MCF 10A (cell line): ENCODE measurements at regions not wholly inside any gene's neighbourhood (a gene's known extent, or its start where the extent isn't known, plus 50 kb on each side); places are given as distances from the start of the nearest gene placed in this dataset.

ENCODE experiments used
- BruUV-seq: library from RNA; stranded (reverse); fragments of 400-500 nt; replicated peaks from 2 replicates; lab custom pipeline; 2021; lab: Mats Ljungman, UMichigan
- CTCF ChIA-PET: fragments of 300-600 bp; sonication (Branson Sonifier 250); formaldehyde crosslinking; extraction: SDS; loops from one replicate; lab custom pipeline; 2021; ENCODE audit warnings: antibody characterized with exemption, inconsistent platforms; lab: Yijun Ruan, JAX
- POLR2A ChIA-PET: fragments of 300-600, 350-650 bp; sonication (Branson Sonifier 250); formaldehyde crosslinking; extraction: SDS; loops from one replicate; lab custom pipeline; 2020; ENCODE audit warnings: antibody characterized with exemption, inconsistent platforms; lab: Yijun Ruan, JAX
- DNase-seq: peaks from one replicate; pipeline ENCODE4 v3.0.0-alpha.2; 2018; ENCODE audit not compliant: unreplicated experiment
- H3K27ac Mint-ChIP-seq: one replicate; pipeline ENCODE4 v1.8.0; 2022; ENCODE audit warnings: mild to moderate bottlenecking, low read depth, mixed read lengths; ENCODE audit not compliant: unreplicated experiment
- H3K27me3 Mint-ChIP-seq: one replicate; pipeline ENCODE4 v1.8.0; 2022; ENCODE audit warnings: mixed read lengths; ENCODE audit not compliant: insufficient read depth, unreplicated experiment
- H3K36me3 Mint-ChIP-seq: one replicate; pipeline ENCODE4 v1.8.0; 2022; ENCODE audit warnings: mild to moderate bottlenecking, moderate library complexity, mixed read lengths; ENCODE audit not compliant: insufficient read depth, unreplicated experiment
- H3K4me1 Mint-ChIP-seq: one replicate; pipeline ENCODE4 v1.8.0; 2022; ENCODE audit warnings: mixed read lengths; ENCODE audit not compliant: insufficient read depth, unreplicated experiment
- H3K4me3 Mint-ChIP-seq: one replicate; pipeline ENCODE4 v1.8.0; 2022; ENCODE audit warnings: mild to moderate bottlenecking, moderate library complexity, mixed read lengths; ENCODE audit not compliant: unreplicated experiment
- H3K9me3 Mint-ChIP-seq: one replicate; pipeline ENCODE4 v1.8.0; 2022; ENCODE audit warnings: mixed read lengths; ENCODE audit not compliant: unreplicated experiment
- intact Hi-C: fragments of 100-400 bp; cut with micrococcal nuclease; formaldehyde crosslinking; loops from 2 replicates; pipeline ENCODE4 v1.14.1; 2022
- TF ChIP-seq, protein P1 (sequence below): fragments of 200-600 bp; IDR thresholded peaks from one replicate; pipeline ENCODE4 v1.8.0; 2022; ENCODE audit warnings: antibody characterized with exemption, mild to moderate bottlenecking; ENCODE audit not compliant: unreplicated experiment

DNA sequence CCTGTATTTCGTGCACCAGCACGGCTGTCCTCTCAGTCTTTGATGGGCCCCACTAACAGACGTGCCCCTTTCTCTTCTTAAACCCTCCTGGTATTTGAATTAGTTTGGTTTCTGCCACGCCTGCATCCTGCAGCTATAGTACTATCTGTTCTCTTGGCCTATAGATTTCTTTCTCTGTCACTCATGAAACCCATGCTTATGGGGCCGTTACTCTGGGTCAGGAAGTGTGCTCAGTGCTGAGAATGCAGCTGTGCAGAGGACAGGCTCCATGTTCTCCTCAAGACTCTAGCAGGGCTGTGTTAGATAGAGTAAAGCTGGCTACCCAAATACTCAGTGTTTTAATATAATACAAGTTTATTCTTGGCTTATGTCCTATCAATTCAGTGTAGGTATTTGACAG is 180.0 kb downstream of the INSIG2 start:
- CTCF ChIA-PET: interaction anchor here (0.6 to 1.6 kb wide), 3 partner anchors 14 to 67 kb away, joined by 3 to 12 read pairs (median 4); no protein-coding TSS in a partner anchor
- no peaks in the 10 kb centered on the region for H3K27me3 Mint-ChIP-seq
- BruUV-seq: no TSS peak
- no peak overlapping the region for H3K27ac Mint-ChIP-seq
- DNase-seq: no peak
- no peaks in the 10 kb centered on the region for H3K36me3 Mint-ChIP-seq
- peaks cover 17% of the 10 kb centered on the region for H3K4me1 Mint-ChIP-seq
- H3K4me3 Mint-ChIP-seq: no peak overlapping the region
- H3K9me3 Mint-ChIP-seq: no peaks in the 10 kb centered on the region
- TF ChIP-seq, protein P1, sequence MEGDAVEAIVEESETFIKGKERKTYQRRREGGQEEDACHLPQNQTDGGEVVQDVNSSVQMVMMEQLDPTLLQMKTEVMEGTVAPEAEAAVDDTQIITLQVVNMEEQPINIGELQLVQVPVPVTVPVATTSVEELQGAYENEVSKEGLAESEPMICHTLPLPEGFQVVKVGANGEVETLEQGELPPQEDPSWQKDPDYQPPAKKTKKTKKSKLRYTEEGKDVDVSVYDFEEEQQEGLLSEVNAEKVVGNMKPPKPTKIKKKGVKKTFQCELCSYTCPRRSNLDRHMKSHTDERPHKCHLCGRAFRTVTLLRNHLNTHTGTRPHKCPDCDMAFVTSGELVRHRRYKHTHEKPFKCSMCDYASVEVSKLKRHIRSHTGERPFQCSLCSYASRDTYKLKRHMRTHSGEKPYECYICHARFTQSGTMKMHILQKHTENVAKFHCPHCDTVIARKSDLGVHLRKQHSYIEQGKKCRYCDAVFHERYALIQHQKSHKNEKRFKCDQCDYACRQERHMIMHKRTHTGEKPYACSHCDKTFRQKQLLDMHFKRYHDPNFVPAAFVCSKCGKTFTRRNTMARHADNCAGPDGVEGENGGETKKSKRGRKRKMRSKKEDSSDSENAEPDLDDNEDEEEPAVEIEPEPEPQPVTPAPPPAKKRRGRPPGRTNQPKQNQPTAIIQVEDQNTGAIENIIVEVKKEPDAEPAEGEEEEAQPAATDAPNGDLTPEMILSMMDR: no peak
- intact Hi-C loops: loop anchor here (2.0 kb wide), 1 partner anchor 45 kb away; no protein-coding TSS in a partner anchor
- POLR2A ChIA-PET: interaction anchor here (0.5 kb wide), 1 partner anchor 924 kb away, joined by 3 read pairs; no protein-coding TSS in a partner anchor

DNA sequence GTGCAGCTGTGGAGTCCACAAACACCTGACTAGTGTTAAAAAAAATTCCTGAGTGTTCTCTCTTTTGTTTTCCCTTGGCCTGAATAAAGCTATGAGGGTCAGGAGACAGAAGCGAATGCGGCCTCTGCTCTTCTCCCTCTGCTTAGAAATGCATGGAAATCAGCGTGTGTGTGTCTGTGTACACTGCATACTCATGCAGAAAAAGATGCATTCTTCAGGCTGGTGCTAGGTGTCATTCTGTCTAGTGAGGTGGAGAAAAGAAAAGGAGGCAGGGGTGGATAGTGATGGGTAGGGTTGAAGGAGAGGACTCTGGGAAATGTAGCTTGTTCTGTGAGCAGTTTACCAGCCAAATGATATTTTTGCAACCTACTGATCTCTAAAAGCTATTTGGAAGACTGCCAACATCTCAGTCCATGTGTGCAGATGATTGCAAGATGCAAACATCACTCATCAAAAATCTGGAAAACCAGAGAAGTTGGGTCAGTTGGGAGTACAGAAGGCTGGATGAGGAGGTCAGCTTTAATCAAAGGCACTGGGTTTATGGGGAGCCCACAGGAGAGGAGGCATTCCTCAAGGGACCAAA is 177.7 kb downstream of the INSIG2 start:
- peak; percentile 29 for DNase-seq
- H3K4me3 Mint-ChIP-seq: no peak overlapping the region
- no peaks in the 10 kb centered on the region for H3K27me3 Mint-ChIP-seq
- no peaks in the 10 kb centered on the region for H3K36me3 Mint-ChIP-seq
- ChIA-PET CTCF (interaction anchor here (0.6 to 0.7 kb wide), 3 partner anchors 62 to 614 kb away, joined by 3 to 4 read pairs (median 3); no protein-coding TSS in a partner anchor), POLR2A (interaction anchor here (0.6 kb wide), 1 partner anchor 261 kb away, joined by 3 read pairs; no protein-coding TSS in a partner anchor)
- TF ChIP-seq, protein P1: no peak
- BruUV-seq: no TSS peak
- peaks cover 17% of the 10 kb centered on the region for H3K4me1 Mint-ChIP-seq
- no peaks in the 10 kb centered on the region for H3K9me3 Mint-ChIP-seq
- intact Hi-C loops: no loop called here
- H3K27ac Mint-ChIP-seq: no peak overlapping the region

GRCh38 chr2:118264232-118264990 is 176.1 kb downstream of the INSIG2 start:
- intact Hi-C loops: no loop called here
- TF ChIP-seq, protein P1: no peak
- no peaks in the 10 kb centered on the region for H3K9me3 Mint-ChIP-seq
- CTCF ChIA-PET: no interaction called here
- no peak overlapping the region for H3K27ac Mint-ChIP-seq
- POLR2A ChIA-PET: no interaction called here
- peaks cover 17% of the 10 kb centered on the region for H3K4me1 Mint-ChIP-seq
- no peak for DNase-seq
- no peaks in the 10 kb centered on the region for H3K27me3 Mint-ChIP-seq
- BruUV-seq: no TSS peak
- no peak overlapping the region for H3K4me3 Mint-ChIP-seq
- H3K36me3 Mint-ChIP-seq: no peaks in the 10 kb centered on the region

- Mint-ChIP-seq H3K27me3 (no peaks in the 10 kb centered on the region), H3K36me3 (no peaks in the 10 kb centered on the region), H3K4me3 (no peak overlapping the region), H3K27ac (no peak overlapping the region), H3K9me3 (peaks cover 7% of the 10 kb centered on the region), H3K4me1 (no peaks in the 10 kb centered on the region)
- BruUV-seq: no TSS peak
- ChIA-PET POLR2A (no interaction called here), CTCF (no interaction called here)
- TF ChIP-seq, protein P1: no peak
- DNase-seq: no peak
- intact Hi-C loops: no loop called here
Observed at GRCh38 chr2:118257696-118258095, 169.4 kb downstream of the INSIG2 start.
